SK-MEL-5 (cell line): ENCODE measurements at regions not wholly inside any gene's neighbourhood (a gene's known extent, or its start where the extent isn't known, plus 50 kb on each side); places are given as distances from the start of the nearest gene placed in this dataset.

Experiments used
- DNase-seq: peaks from one replicate; pipeline ENCODE4 v3.0.0-alpha.2; 2016; ENCODE audit warnings: low read depth, low spot score
- in situ Hi-C: cut with HindIII; loops from 2 replicates; pipeline ENCODE4 v1.10.0; 2016; ENCODE audit warnings: low sequenced_read_pairs, high pct_unique_total_duplicates, low pct_unique_long_range_greater_than_20kb

GRCh38 chr4:53656421-53656981, 65.2 kb upstream of the LNX1 start:
- peak; percentile 7 for DNase-seq
- in situ Hi-C loops = no loop called here

GRCh38 chr4:53654300-53654758, 63.0 kb upstream of the LNX1 start:
- no peak for DNase-seq
- in situ Hi-C loops = no loop called here

GRCh38 chr4:53653484-53654053, 62.3 kb upstream of the LNX1 start:
- in situ Hi-C loops = no loop called here
- DNase-seq = peak; percentile 33

DNA sequence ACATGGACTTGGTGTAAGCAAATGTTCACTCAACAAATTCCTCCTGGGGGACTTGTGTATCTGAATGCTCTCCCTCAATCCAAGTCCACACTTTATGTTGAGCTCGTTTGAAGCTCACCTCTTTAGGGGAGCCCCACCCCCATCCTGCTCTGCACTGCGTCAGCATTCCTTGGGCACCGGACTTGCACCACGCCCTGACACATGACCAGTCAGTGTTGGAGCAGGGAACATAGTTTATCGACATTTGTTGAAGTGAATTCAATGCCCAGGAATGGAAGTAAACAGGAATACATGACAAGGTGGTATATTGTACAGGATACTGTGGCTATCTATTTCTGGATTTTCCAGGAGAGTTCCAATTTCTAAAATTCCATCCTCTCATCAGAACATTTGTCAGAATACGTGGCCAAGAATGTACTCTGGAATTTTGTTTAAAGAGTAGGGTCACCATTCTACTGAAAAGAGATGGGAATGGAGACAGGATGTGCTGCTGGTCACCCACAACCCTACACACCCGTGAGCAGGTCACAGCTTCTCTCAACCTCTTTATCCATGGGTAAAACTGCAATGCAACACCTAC, 60.0 kb upstream of the LNX1 start:
- in situ Hi-C loops = no loop called here
- DNase-seq = no peak

GRCh38 chr4:53649357-53649756, 58.1 kb upstream of the LNX1 start:
- in situ Hi-C loops = no loop called here
- DNase-seq = no peak

GRCh38 chr4:53647547-53647946, 56.3 kb upstream of the LNX1 start:
- in situ Hi-C loops = no loop called here

GRCh38 chr4:53646795-53647194, 55.5 kb upstream of the LNX1 start:
- in situ Hi-C loops = no loop called here
- DNase-seq = no peak

More at GRCh38 chr4:53647547-53647946, 56.3 kb upstream of the LNX1 start:
- peak; percentile 49 for DNase-seq

- in situ Hi-C loops = no loop called here
Observed at GRCh38 chr4:53645108-53645507, 53.8 kb upstream of the LNX1 start.

DNA sequence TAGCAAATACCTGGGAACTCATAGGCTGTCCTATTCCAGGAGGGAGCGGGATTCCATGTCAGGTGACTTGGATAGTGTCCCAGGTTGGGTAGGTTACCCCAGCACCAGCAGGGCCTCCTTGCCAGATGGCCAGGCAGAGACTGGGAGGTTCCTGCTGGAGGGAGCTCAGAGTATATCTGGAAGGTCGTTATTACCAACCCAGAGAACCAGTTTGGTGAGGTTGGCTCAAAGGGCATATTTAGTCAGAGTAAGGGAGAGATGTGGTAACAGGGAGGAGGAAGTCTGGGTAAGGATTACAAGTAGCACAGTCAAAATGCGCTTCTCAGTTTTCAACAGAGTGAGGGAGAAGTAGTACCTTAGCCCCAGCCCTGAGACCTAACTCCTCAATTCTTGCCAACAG, 53.3 kb upstream of the LNX1 start:
- in situ Hi-C loops = no loop called here
- DNase-seq = no peak

More at GRCh38 chr4:53645108-53645507, 53.8 kb upstream of the LNX1 start:
- DNase-seq = no peak
